OCI-LY1 (cell line): ENCODE measurements at regions not wholly inside any gene's neighbourhood (a gene's known extent, or its start where the extent isn't known, plus 50 kb on each side); places are given as distances from the start of the nearest gene placed in this dataset.

Experiments
- CTCF ChIP-seq: fragments of 200-600 bp; sonication (generic), shearing (Covaris generic); IDR thresholded peaks from 2 replicates; pipeline ENCODE4 v1.5.1; 2017; ENCODE audit warnings: mild to moderate bottlenecking, antibody characterized with exemption, low read length, moderate library complexity, mixed read lengths
- EZH2 ChIP-seq: fragments of 200-600 bp; sonication (generic), shearing (Covaris generic); IDR thresholded peaks from 2 replicates; pipeline ENCODE4 v1.8.0; 2017; ENCODE audit warnings: borderline replicate concordance, mixed run types, mild to moderate bottlenecking, antibody characterized with exemption, low read length, moderate library complexity, mixed read lengths

GRCh38 chr2:4942441-4942840 is 749.7 kb upstream of the SOX11 start:
- TF ChIP-seq CTCF, result no peak
- no peak for TF ChIP-seq EZH2
